ENCODE measurements at regions not wholly inside any gene's neighbourhood (a gene's known extent, or its start where the extent isn't known, plus 50 kb on each side); places are given as distances from the start of the nearest gene placed in this dataset.

- Histone ChIP-seq H4K20me1 (ENCODE audit: control insufficient read depth, extremely low read depth, insufficient read depth, low read length) (no peaks in the 10 kb centered on the region), H3K27me3 (ENCODE audit: control insufficient read depth, extremely low read depth, insufficient read depth, low read length) (no peaks in the 10 kb centered on the region), H3K79me2 (ENCODE audit: control insufficient read depth, insufficient read depth, low read length) (no peaks in the 10 kb centered on the region), H3K9me3 (ENCODE audit: control insufficient read depth, low read depth, low read length) (no peaks in the 10 kb centered on the region), H3K27ac (ENCODE audit: control insufficient read depth, insufficient read depth, low read length) (no peak overlapping the region), H3K4me1 (ENCODE audit: control insufficient read depth, extremely low read depth, insufficient read depth, low read length) (no peaks in the 10 kb centered on the region), H3K4me3 (ENCODE audit: control insufficient read depth in 2 of 3, extremely low read depth in 1 of 3, insufficient read depth in 2 of 3, low read depth in 1 of 3, low read length in 3 of 3) (no peak overlapping the region), H3K9ac (ENCODE audit: control insufficient read depth, extremely low read depth, insufficient read depth, low read length) (no peak overlapping the region), H3K9me1 (ENCODE audit: control insufficient read depth, extremely low read depth, insufficient read depth, low read length) (no peaks in the 10 kb centered on the region), H3K4me2 (ENCODE audit: control insufficient read depth, extremely low read depth, insufficient read depth, low read depth, low read length) (no peak overlapping the region), H3K36me3 (ENCODE audit: control insufficient read depth in 2 of 2, extremely low read depth in 1 of 2, insufficient read depth in 2 of 2, low read length in 2 of 2) (no peaks in the 10 kb centered on the region), H2AFZ (ENCODE audit: control insufficient read depth, low read length) (no peak overlapping the region)
- dilution Hi-C loops (cut with MboI; ENCODE audit: extremely low pct_ligation_motif_present, low sequenced_read_pairs) = no loop called here
- FAIRE-seq = no peak
- no peak for TF ChIP-seq CTCF (optimal IDR thresholded peaks at IDR 0.05 in 1 of 3, IDR thresholded peaks at IDR 0.05 in 1 of 3, conservative IDR thresholded peaks at IDR 0.05 in 1 of 3; ENCODE audit: extremely low read depth in 1 of 3, insufficient read depth in 2 of 3, low read length in 3 of 3)
- no peak for DNase-seq (ENCODE audit: low read depth, low spot score)
Observed at GRCh38 chrX:121858867-121859647, 811.6 kb downstream of the GLUD2 start.

- Histone ChIP-seq H3K4me3 (ENCODE audit: control insufficient read depth in 2 of 3, extremely low read depth in 1 of 3, insufficient read depth in 2 of 3, low read depth in 1 of 3, low read length in 3 of 3) (no peak overlapping the region), H3K9ac (ENCODE audit: control insufficient read depth, extremely low read depth, insufficient read depth, low read length) (no peak overlapping the region), H3K36me3 (ENCODE audit: control insufficient read depth in 2 of 2, extremely low read depth in 1 of 2, insufficient read depth in 2 of 2, low read length in 2 of 2) (no peaks in the 10 kb centered on the region), H4K20me1 (ENCODE audit: control insufficient read depth, extremely low read depth, insufficient read depth, low read length) (no peaks in the 10 kb centered on the region), H3K27me3 (ENCODE audit: control insufficient read depth, extremely low read depth, insufficient read depth, low read length) (no peaks in the 10 kb centered on the region), H3K4me1 (ENCODE audit: control insufficient read depth, extremely low read depth, insufficient read depth, low read length) (no peaks in the 10 kb centered on the region), H2AFZ (ENCODE audit: control insufficient read depth, low read length) (no peak overlapping the region), H3K9me3 (ENCODE audit: control insufficient read depth, low read depth, low read length) (no peaks in the 10 kb centered on the region), H3K27ac (ENCODE audit: control insufficient read depth, insufficient read depth, low read length) (no peak overlapping the region), H3K4me2 (ENCODE audit: control insufficient read depth, extremely low read depth, insufficient read depth, low read depth, low read length) (no peak overlapping the region), H3K79me2 (ENCODE audit: control insufficient read depth, insufficient read depth, low read length) (no peaks in the 10 kb centered on the region), H3K9me1 (ENCODE audit: control insufficient read depth, extremely low read depth, insufficient read depth, low read length) (no peaks in the 10 kb centered on the region)
- no peak for DNase-seq (ENCODE audit: low read depth, low spot score)
- dilution Hi-C loops (cut with MboI; ENCODE audit: extremely low pct_ligation_motif_present, low sequenced_read_pairs) = no loop called here
- TF ChIP-seq CTCF (optimal IDR thresholded peaks at IDR 0.05 in 1 of 3, IDR thresholded peaks at IDR 0.05 in 1 of 3, conservative IDR thresholded peaks at IDR 0.05 in 1 of 3; ENCODE audit: extremely low read depth in 1 of 3, insufficient read depth in 2 of 3, low read length in 3 of 3) = no peak
- no peak for TF ChIP-seq EZH2 (IDR thresholded peaks at IDR 0.05; ENCODE audit: low read length)
- FAIRE-seq = no peak
Observed at GRCh38 chrX:121863976-121864375, 816.6 kb downstream of the GLUD2 start.

Data from keratinocyte (primary cell).